H9 (cell line): ENCODE measurements at regions not wholly inside any gene's neighbourhood (a gene's known extent, or its start where the extent isn't known, plus 50 kb on each side); places are given as distances from the start of the nearest gene placed in this dataset.

Experiments
- DNase-seq: peaks from one replicate; pipeline ENCODE4 v3.0.0-alpha.2; 2017
- H2AFZ ChIP-seq: one replicate; pipeline ENCODE4 v1.6.1; 2013; ENCODE audit warnings: mild to moderate bottlenecking, low read length, control low read depth, moderate library complexity
- H2AK5ac ChIP-seq: 2 replicates; pipeline ENCODE4 v1.6.1; 2013; ENCODE audit warnings: low read length, control low read depth, mixed read lengths; ENCODE audit not compliant: insufficient read length
- H2BK120ac ChIP-seq: one replicate; pipeline ENCODE4 v1.6.1; 2013; ENCODE audit warnings: low read depth, mild to moderate bottlenecking, low read length, control low read depth, inconsistent platforms; ENCODE audit not compliant: poor library complexity, severe bottlenecking
- H2BK12ac ChIP-seq: 2 replicates; pipeline ENCODE4 v1.6.1; 2013; ENCODE audit warnings: low read length, control low read depth, mixed read lengths, low read depth; ENCODE audit not compliant: insufficient read length
- H2BK15ac ChIP-seq: 2 replicates; pipeline ENCODE4 v1.6.1; 2013; ENCODE audit warnings: low read depth, low read length, control low read depth
- H2BK20ac ChIP-seq: one replicate; pipeline ENCODE4 v1.6.1; 2013; ENCODE audit warnings: low read depth, mild to moderate bottlenecking, low read length, control low read depth, inconsistent platforms; ENCODE audit not compliant: poor library complexity, severe bottlenecking
- H2BK5ac ChIP-seq: 2 replicates; pipeline ENCODE4 v1.6.1; 2013; ENCODE audit warnings: low read length, control low read depth, mixed read lengths; ENCODE audit not compliant: insufficient read length
- H3K14ac ChIP-seq: 2 replicates; pipeline ENCODE4 v1.6.1; 2013; ENCODE audit warnings: low read length, control low read depth; ENCODE audit not compliant: insufficient read depth
- H3K18ac ChIP-seq: 2 replicates; pipeline ENCODE4 v1.6.1; 2013; ENCODE audit warnings: low read depth, mild to moderate bottlenecking, mixed read lengths, low read length, control low read depth; ENCODE audit not compliant: insufficient read length
- H3K23ac ChIP-seq: 2 replicates; pipeline ENCODE4 v1.6.1; 2013; ENCODE audit warnings: low read length, control low read depth, mixed read lengths, low read depth; ENCODE audit not compliant: insufficient read length
- H3K23me2 ChIP-seq: 2 replicates; pipeline ENCODE4 v1.6.1; 2013; ENCODE audit warnings: low read depth, mild to moderate bottlenecking, mixed read lengths, low read length, control low read depth; ENCODE audit not compliant: insufficient read length, poor library complexity, severe bottlenecking
- H3K27ac ChIP-seq: 2 replicates; pipeline ENCODE4 v1.5.1; 2013; ENCODE audit warnings: low read length, control low read depth, mixed read lengths, low read depth; ENCODE audit not compliant: insufficient read length
- H3K27me3 ChIP-seq: 2 replicates; pipeline ENCODE4 v1.6.1; 2013; ENCODE audit warnings: low read length, control low read depth, inconsistent platforms; ENCODE audit not compliant: insufficient read depth
- H3K4ac ChIP-seq: 2 replicates; pipeline ENCODE4 v1.6.1; 2013; ENCODE audit warnings: low read depth, mild to moderate bottlenecking, control low read depth, inconsistent platforms, low read length, moderate library complexity
- H3K4me1 ChIP-seq: 2 replicates; pipeline ENCODE4 v1.6.1; 2013; ENCODE audit warnings: low read length, control low read depth, inconsistent platforms; ENCODE audit not compliant: insufficient read depth
- H3K4me2 ChIP-seq: 2 replicates; pipeline ENCODE4 v1.6.1; 2013; ENCODE audit warnings: low read length, control low read depth, mixed read lengths; ENCODE audit not compliant: insufficient read length, insufficient read depth
- H3K56ac ChIP-seq: 2 replicates; pipeline ENCODE4 v1.6.1; 2013; ENCODE audit warnings: low read depth, mild to moderate bottlenecking, mixed read lengths, low read length, control low read depth; ENCODE audit not compliant: insufficient read length
- H3K79me1 ChIP-seq: 2 replicates; pipeline ENCODE4 v1.6.1; 2013; ENCODE audit warnings: low read depth, mild to moderate bottlenecking, moderate library complexity, low read length, control low read depth, inconsistent platforms; ENCODE audit not compliant: insufficient read depth, poor library complexity, severe bottlenecking
- H3K79me2 ChIP-seq: 2 replicates; pipeline ENCODE4 v1.6.1; 2013; ENCODE audit warnings: low read length, control low read depth, inconsistent platforms; ENCODE audit not compliant: insufficient read depth
- H3K9ac ChIP-seq: 2 replicates; pipeline ENCODE4 v1.6.1; 2013; ENCODE audit warnings: low read length, control low read depth, mixed read lengths; ENCODE audit not compliant: insufficient read length; ENCODE audit errors: extremely low read depth
- H3K9me3 ChIP-seq: one replicate; pipeline ENCODE4 v1.6.1; 2013; ENCODE audit warnings: low read depth, low read length, inconsistent platforms; ENCODE audit not compliant: control insufficient read depth
- H3T11ph ChIP-seq: one replicate; pipeline ENCODE4 v1.6.1; 2013; ENCODE audit warnings: mild to moderate bottlenecking, low read length, control low read depth, inconsistent platforms
- H4K20me1 ChIP-seq: one replicate; pipeline ENCODE4 v1.6.1; 2013; ENCODE audit not compliant: control insufficient read depth, insufficient read length, insufficient read depth
- H4K5ac ChIP-seq: 2 replicates; pipeline ENCODE4 v1.6.1; 2013; ENCODE audit warnings: low read depth, mild to moderate bottlenecking, mixed read lengths, low read length, control low read depth; ENCODE audit not compliant: insufficient read length
- H4K8ac ChIP-seq: replicated peaks from 2 replicates; pipeline ENCODE4 v1.6.1; 2013; ENCODE audit warnings: low read length, control low read depth, mixed read lengths, low read depth; ENCODE audit not compliant: insufficient read length
- H4K91ac ChIP-seq: 2 replicates; pipeline ENCODE4 v1.6.1; 2013; ENCODE audit warnings: low read depth, mild to moderate bottlenecking, moderate library complexity, mixed read lengths, low read length, control low read depth; ENCODE audit not compliant: insufficient read length
- H3K27ac Mint-ChIP-seq, 3 experiments: 2 replicates in 2 of 3; 3 replicates in 1 of 3; pipeline ENCODE4 v1.8.0; 2020 to 2021; ENCODE audit warnings: mixed read lengths in 3 of 3, mild to moderate bottlenecking in 1 of 3, moderate library complexity in 1 of 3
- H3K27me3 Mint-ChIP-seq: 2 replicates; pipeline ENCODE4 v1.8.0; 2021; ENCODE audit warnings: low read depth, mild to moderate bottlenecking, moderate library complexity, mixed read lengths
- H3K36me3 Mint-ChIP-seq, 3 experiments: 2 replicates in 2 of 3; 3 replicates in 1 of 3; pipeline ENCODE4 v1.8.0; 2020 to 2021; ENCODE audit warnings: low read depth in 3 of 3, mixed read lengths in 3 of 3; ENCODE audit not compliant: insufficient read depth in 1 of 3
- H3K4me1 Mint-ChIP-seq, 2 experiments: 2 replicates each; pipeline ENCODE4 v1.8.0; 2020; ENCODE audit warnings: mixed read lengths in 2 of 2
- H3K4me3 Mint-ChIP-seq, 2 experiments: 2 replicates in 1 of 2; 3 replicates in 1 of 2; pipeline ENCODE4 v1.8.0; 2020 to 2021; ENCODE audit warnings: mild to moderate bottlenecking in 2 of 2, mixed read lengths in 2 of 2, moderate library complexity in 1 of 2
- H3K9me3 Mint-ChIP-seq, 2 experiments: 2 replicates in 1 of 2; 3 replicates in 1 of 2; pipeline ENCODE4 v1.8.0; 2020; ENCODE audit warnings: mild to moderate bottlenecking in 2 of 2, mixed read lengths in 2 of 2, moderate library complexity in 1 of 2
- CTCF ChIP-seq: fragments of 200-600 bp; sonication (generic); conservative IDR thresholded peaks from 3 replicates; pipeline ENCODE4 v1.8.0; 2021; ENCODE audit warnings: antibody characterized with exemption, mild to moderate bottlenecking
- WGBS: extraction: QIAGEN DNeasy Blood & Tissue Kit; methylation state at CpG from one replicate; pipeline ENCODE4 v1.1.7; 2013; ENCODE audit warnings: missing lambda C conversion rate, low lambda C conversion rate, mixed read lengths; ENCODE audit not compliant: insufficient read length; ENCODE audit errors: extremely low coverage; 5-methylcytosine and 5-hydroxymethylcytosine counted together

DNA sequence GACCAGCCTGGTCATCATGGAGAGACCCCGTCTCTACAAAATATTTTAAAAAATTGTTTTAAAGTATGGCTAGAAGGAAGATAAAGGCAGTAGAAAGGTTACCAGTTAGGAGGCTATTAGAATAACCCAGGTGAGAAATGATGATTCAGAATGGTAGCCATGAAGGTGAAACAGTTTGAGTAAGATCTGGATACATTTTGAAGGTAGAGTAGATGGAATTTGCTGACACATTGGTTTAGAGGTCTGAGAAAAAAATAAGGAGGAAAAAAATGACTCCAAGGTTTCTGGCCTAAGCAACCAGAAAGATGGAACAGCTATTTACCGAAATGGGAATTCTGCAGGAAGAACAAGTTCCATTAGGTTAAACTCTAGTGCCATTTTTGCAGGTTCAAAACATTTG lies 167.9 kb upstream of the TAB2 start:
- H3K79me1 ChIP-seq = no peaks in the 10 kb centered on the region
- no peaks in the 10 kb centered on the region for H3K23me2 ChIP-seq
- H4K91ac ChIP-seq = no peak overlapping the region
- no peaks in the 10 kb centered on the region for H3K79me2 ChIP-seq
- Mint-ChIP-seq H3K36me3 (no peaks in the 10 kb centered on the region; a peak in 2 of 7 replicates), H3K27ac (no peak overlapping the region), H3K9me3 (0 out of 5 replicates have a peak, but pooled peaks cover 0 to 1% of the 10 kb centered on the region in 2 experiments), H3K27me3 (no peaks in the 10 kb centered on the region; the same call in none of the 2 replicates), H3K4me3 (no peak overlapping the region), H3K4me1 (no peaks in the 10 kb centered on the region)
- H3K27ac ChIP-seq = no peak overlapping the region
- no peak overlapping the region for H2BK120ac ChIP-seq
- no peaks in the 10 kb centered on the region for H3K9me3 ChIP-seq
- H3K4me2 ChIP-seq = no peak overlapping the region
- H3K56ac ChIP-seq = no peak overlapping the region
- TF ChIP-seq CTCF = no peak
- no peaks in the 10 kb centered on the region for H3K4me1 ChIP-seq
- H3K23ac ChIP-seq = no peak overlapping the region
- H2BK12ac ChIP-seq = no peak overlapping the region
- no peak overlapping the region for H2BK15ac ChIP-seq
- H3K14ac ChIP-seq = no peak overlapping the region
- no peaks in the 10 kb centered on the region for H3K27me3 ChIP-seq
- H4K5ac ChIP-seq = no peak overlapping the region
- no peak for DNase-seq
- H3K18ac ChIP-seq = no peak overlapping the region
- no CpG with 5 or more reads among the region's 2 CpGs for WGBS
- no peak overlapping the region for H3K9ac ChIP-seq
- no peak overlapping the region for H3T11ph ChIP-seq
- no peak overlapping the region for H3K4ac ChIP-seq
- H4K20me1 ChIP-seq = no peaks in the 10 kb centered on the region
- H2BK20ac ChIP-seq = no peak overlapping the region
- H2BK5ac ChIP-seq = no peak overlapping the region
- H4K8ac ChIP-seq = no peak overlapping the region
- H2AFZ ChIP-seq = no peak overlapping the region
- H2AK5ac ChIP-seq = no peak overlapping the region
